T1000 (cell line): ENCODE measurements at regions not wholly inside any gene's neighbourhood (a gene's known extent, or its start where the extent isn't known, plus 50 kb on each side); places are given as distances from the start of the nearest gene placed in this dataset.
"Not testable (repeated sequence)": the region's sequence is repeated elsewhere in the genome, so short reads cannot be mapped to it uniquely, and the experiment has no call there.

Experiments used
- DNase-seq: peaks from one replicate; lab custom pipeline; 2025; ENCODE audit warnings: mixed read lengths; lab: John Stamatoyannopoulos, UW

GRCh38 chrX:85808217-85808616, 239.1 kb downstream of the CHM start:
- DNase-seq, result no peak

- DNase-seq, result not testable (repeated sequence)
Measured at GRCh38 chrX:85772391-85772790, 275.0 kb downstream of the CHM start.

- no peak for DNase-seq
Measured at GRCh38 chrX:85765651-85766050, 281.7 kb downstream of the CHM start.

DNA sequence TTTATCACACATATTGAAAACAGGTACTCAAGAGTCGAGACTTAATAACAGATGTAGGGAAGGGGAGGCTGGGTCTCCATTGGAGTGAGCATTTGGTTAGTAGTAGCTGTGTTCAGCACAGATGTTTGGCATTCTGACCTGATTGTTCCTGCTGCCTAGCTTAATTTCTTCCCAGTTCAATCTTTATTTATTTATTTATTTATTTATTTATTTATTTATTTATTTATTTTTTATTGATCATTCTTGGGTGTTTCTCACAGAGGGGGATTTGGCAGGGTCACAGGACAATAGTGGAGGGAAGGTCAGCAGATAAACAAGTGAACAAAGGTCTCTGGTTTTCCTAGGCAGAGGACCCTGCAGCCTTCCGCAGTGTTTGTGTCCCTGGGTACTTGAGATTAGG, 324.3 kb downstream of the CHM start:
- not testable (repeated sequence) for DNase-seq

- DNase-seq, result not testable (repeated sequence)
Measured at GRCh38 chrX:85703233-85703632, 323.8 kb upstream of the POF1B start.

GRCh38 chrX:85698921-85699320, 319.5 kb upstream of the POF1B start:
- no peak for DNase-seq

GRCh38 chrX:85685843-85686242, 306.4 kb upstream of the POF1B start:
- no peak for DNase-seq

GRCh38 chrX:85666471-85666870, 287.0 kb upstream of the POF1B start:
- DNase-seq, result no peak

- not testable (repeated sequence) for DNase-seq
Measured at GRCh38 chrX:85663970-85664369, 284.5 kb upstream of the POF1B start.

- DNase-seq, result no peak
Measured at GRCh38 chrX:85630901-85631300, 251.4 kb upstream of the POF1B start.

GRCh38 chrX:85627363-85627762, 247.9 kb upstream of the POF1B start:
- no peak for DNase-seq

DNA sequence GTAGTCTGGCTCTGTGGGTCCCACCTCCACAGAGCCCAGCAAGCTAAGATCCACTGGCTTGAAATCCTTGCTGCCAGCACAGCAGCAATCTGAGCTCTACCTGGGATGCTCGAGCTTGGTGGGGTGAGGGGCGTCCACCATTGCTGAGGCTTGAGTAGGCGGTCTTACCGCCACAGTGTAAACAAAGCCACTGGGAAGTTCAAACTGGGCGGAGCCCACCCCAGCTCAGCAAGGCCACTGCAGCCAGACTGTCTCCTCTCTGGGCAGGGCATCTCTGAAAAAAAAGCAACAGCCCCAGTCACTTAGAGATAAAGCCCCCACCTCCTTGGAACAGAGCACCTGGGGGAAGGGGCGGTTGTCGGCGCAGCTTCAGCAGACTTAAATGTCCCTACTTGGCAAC, 243.2 kb upstream of the POF1B start:
- DNase-seq, result no peak

- DNase-seq, result no peak
Measured at GRCh38 chrX:85620466-85620865, 241.0 kb upstream of the POF1B start.

GRCh38 chrX:85619962-85620361, 240.5 kb upstream of the POF1B start:
- no peak for DNase-seq

DNA sequence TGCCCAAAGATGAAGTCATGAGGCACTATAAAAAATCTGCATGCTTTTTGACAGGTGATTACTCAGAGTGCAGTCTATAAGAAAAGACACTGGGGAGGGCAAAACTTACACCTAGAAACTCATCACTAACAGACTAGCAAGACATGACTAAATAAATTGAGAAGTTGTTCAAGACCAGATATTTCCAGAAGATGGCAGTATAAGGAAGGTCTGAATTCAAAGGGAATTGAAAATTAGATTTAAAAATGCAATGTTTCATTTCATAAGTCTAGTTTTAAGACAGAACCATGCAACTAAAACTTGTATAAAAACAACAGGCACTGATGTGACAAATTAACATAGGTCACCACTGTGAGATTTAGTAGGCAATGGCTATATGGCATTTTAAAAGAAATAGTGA, 232.5 kb upstream of the POF1B start:
- DNase-seq, result no peak

GRCh38 chrX:85592980-85593379, 213.5 kb upstream of the POF1B start:
- no peak for DNase-seq

DNA sequence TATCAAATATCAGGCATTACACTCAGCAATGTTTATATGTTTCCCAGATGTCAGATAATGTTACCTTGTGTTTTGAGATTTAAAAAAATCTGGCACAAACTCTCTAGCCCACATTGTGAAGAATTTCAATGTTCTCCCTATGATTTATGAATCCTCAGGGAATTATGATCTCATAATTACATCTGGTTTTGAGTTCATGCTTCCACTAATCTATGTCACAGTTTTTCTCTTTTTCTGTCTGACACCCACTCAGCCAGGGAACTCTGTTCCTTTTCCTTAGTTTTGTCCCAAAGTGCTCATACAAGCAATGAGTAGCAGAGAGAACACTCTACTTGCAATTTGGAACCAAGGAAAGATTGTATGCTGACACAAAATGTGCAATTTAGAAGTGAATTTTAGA, 212.1 kb upstream of the POF1B start:
- DNase-seq, result no peak

- DNase-seq, result no peak
Measured at GRCh38 chrX:85590638-85591037, 211.2 kb upstream of the POF1B start.

GRCh38 chrX:85573801-85574200, 194.3 kb upstream of the POF1B start:
- no peak for DNase-seq

DNA sequence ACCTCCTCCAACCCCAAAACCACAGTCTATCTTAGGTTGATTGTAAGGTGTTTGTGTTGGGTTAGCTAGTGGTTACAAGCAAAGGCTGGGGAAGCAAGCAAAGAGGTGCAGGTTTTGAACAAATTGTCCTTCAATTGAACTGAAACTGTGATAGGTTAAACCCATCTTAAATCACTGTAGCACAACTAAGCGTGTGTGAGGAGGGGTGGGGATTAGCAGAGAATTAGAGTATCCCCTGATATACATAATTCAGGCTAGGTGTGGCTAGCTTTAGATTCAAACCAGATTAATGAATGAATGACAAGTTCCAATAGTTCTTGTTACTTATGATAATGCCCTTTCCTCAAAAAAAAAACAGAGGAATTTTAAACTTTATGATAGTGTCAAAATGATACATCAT, 191.0 kb upstream of the POF1B start:
- no peak for DNase-seq

- no peak for DNase-seq
Measured at GRCh38 chrX:85569686-85570085, 190.2 kb upstream of the POF1B start.

DNA sequence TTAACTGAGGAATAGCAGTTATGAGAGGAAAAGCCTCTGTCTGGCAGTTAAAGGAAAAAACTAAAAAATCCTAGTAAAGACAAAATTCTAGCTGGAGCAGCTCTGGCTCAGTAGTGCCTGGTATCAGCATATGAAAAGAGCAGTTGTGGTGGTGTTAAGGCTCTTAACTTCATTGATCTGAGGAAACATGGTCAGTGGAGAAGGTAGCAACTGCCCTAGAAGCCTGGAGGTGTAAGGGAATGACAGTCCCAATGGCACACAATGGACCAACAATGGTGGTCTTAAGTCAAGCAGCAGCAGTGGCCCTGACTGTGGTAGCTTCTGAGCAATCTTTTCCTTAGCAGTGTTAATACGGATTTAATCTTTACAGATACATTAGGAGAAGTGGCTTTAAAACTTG, 189.6 kb upstream of the POF1B start:
- no peak for DNase-seq

DNA sequence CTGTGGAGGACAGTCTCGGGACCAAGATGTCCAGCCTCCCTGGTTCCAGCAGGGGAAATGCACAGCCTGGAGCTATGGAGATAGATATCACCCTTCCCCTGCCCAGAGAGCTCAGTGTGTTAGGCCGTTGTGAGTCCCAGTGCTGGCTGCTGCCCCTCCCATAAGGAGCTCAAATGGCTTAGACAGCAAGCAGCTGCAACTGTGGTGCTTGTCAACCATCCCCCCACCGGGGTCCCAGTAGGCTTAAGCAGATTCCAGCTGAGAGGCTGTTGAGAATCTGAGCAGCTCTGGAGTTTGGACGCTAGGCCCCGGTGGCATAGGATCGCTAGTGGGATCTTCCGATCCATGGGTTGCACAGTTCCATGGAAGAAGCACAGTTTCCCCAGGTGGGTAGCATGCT, 181.8 kb upstream of the POF1B start:
- no peak for DNase-seq

DNA sequence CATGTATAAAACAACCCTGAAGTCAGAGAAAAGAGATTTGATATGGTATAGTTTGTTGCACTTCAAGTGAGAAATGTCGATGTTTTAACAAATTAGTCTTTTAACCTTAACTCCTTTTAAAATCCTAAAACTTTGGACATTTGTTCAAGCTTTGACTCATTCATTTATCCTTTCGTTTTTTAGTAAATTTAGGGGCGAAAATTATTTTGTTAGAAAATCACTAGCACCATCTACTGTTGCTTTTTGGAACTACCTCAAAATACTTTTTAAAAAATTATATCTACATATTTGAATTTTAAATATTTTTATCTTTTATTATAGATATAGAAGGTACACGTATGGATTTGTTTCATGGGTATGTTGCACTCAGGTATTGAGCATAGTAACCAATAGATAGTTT, 165.1 kb upstream of the POF1B start:
- DNase-seq, result no peak

DNA sequence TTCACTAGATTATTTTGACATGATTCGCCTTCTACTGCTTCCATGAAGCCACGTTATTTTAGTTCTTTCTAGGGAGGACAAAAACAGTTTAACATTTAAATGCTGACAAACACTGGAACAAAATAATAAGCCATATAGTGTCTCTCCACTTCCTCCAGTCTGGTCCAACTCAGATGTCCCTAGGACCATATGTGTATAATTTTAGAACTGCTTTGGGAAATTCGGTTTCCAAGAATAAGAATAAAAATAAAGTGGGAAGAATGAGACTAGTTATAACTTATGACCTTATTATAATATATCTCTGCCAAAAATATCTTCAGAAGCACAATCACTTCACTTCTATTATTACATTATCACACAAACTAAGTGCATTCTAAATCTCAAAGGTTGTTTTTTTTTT, 164.4 kb upstream of the POF1B start:
- DNase-seq, result no peak
